IMR-90 (cell line): ENCODE measurements at regions not wholly inside any gene's neighbourhood (a gene's known extent, or its start where the extent isn't known, plus 50 kb on each side); places are given as distances from the start of the nearest gene placed in this dataset.

Experiments
- ATAC-seq: fragments of 200-7000 bp; cut with Tn5 transposase; 2 replicates; pipeline ENCODE4 v1.9.1; 2020; ENCODE audit warnings: low read depth, mild to moderate bottlenecking, moderate library complexity
- BruUV-seq: library from RNA; stranded (reverse); fragments of 400-500 nt; replicated peaks from 2 replicates; lab custom pipeline; 2021; lab: Mats Ljungman, UMichigan
- CTCF ChIA-PET: fragments of 300-600 bp; formaldehyde crosslinking; extraction: SDS; loops from one replicate; lab custom pipeline; 2021; ENCODE audit warnings: antibody characterized with exemption; lab: Yijun Ruan, JAX
- POLR2A ChIA-PET: fragments of 300-600 bp; sonication (Branson Sonifier 250); formaldehyde crosslinking; loops from one replicate; lab custom pipeline; 2022; ENCODE audit warnings: antibody characterized with exemption; ENCODE audit not compliant: unreplicated experiment; lab: Charles Lee
- DNase-seq: peaks from one replicate; pipeline ENCODE4 v3.0.0; 2013
- H2AFZ ChIP-seq: replicated peaks from 2 replicates; pipeline ENCODE3; 2013; ENCODE audit warnings: low read length, mild to moderate bottlenecking; ENCODE audit not compliant: poor library complexity
- H2AK5ac ChIP-seq: 2 replicates; pipeline ENCODE4 v1.6.1; 2013; ENCODE audit warnings: low read depth, low read length, inconsistent platforms
- H2AK9ac ChIP-seq: replicated peaks from 2 replicates; pipeline ENCODE3; 2013; ENCODE audit warnings: mild to moderate bottlenecking, low read depth, low read length, moderate library complexity; ENCODE audit not compliant: poor library complexity
- H2BK120ac ChIP-seq: 2 replicates; pipeline ENCODE4 v1.6.1; 2013; ENCODE audit warnings: low read depth, low read length, inconsistent platforms
- H2BK15ac ChIP-seq: 3 replicates; pipeline ENCODE4 v1.6.1; 2013; ENCODE audit warnings: low read depth, low read length, inconsistent platforms
- H2BK20ac ChIP-seq: 2 replicates; pipeline ENCODE4 v1.6.1; 2013; ENCODE audit warnings: low read depth, mild to moderate bottlenecking, inconsistent platforms, low read length, moderate library complexity
- H2BK5ac ChIP-seq: 2 replicates; pipeline ENCODE4 v1.6.1; 2013; ENCODE audit warnings: mild to moderate bottlenecking, low read depth, low read length, inconsistent platforms; ENCODE audit not compliant: poor library complexity, severe bottlenecking
- H3K14ac ChIP-seq: replicated peaks from 2 replicates; pipeline ENCODE4 v1.6.1; 2013; ENCODE audit warnings: low read depth, low read length, inconsistent platforms
- H3K18ac ChIP-seq: 2 replicates; pipeline ENCODE4 v1.6.1; 2013; ENCODE audit warnings: low read depth, low read length, control low read depth
- H3K23ac ChIP-seq: 2 replicates; pipeline ENCODE4 v1.6.1; 2013; ENCODE audit warnings: low read depth, low read length, inconsistent platforms
- H3K27ac ChIP-seq: 2 replicates; pipeline ENCODE4 v1.5.1; 2013; ENCODE audit warnings: mild to moderate bottlenecking, control low read depth, low read length; ENCODE audit not compliant: insufficient read depth
- H3K27me3 ChIP-seq: 2 replicates; pipeline ENCODE4 v1.6.1; 2013; ENCODE audit warnings: low read length; ENCODE audit not compliant: control insufficient read depth, insufficient read depth
- H3K36me3 ChIP-seq: 2 replicates; pipeline ENCODE4 v1.6.1; 2013; ENCODE audit warnings: low read length, mixed read lengths; ENCODE audit not compliant: control insufficient read depth, insufficient read depth
- H3K4ac ChIP-seq: 2 replicates; pipeline ENCODE4 v1.6.1; 2013; ENCODE audit warnings: low read depth, low read length, inconsistent platforms
- H3K4me1 ChIP-seq: 2 replicates; pipeline ENCODE4 v1.6.1; 2013; ENCODE audit warnings: low read length, mixed read lengths; ENCODE audit not compliant: control insufficient read depth, insufficient read depth
- H3K4me2 ChIP-seq: 2 replicates; pipeline ENCODE4 v1.6.1; 2013; ENCODE audit warnings: low read depth, mild to moderate bottlenecking, control low read depth, low read length, moderate library complexity
- H3K4me3 ChIP-seq: 2 replicates; pipeline ENCODE4 v1.5.1; 2013; ENCODE audit warnings: low read depth, mild to moderate bottlenecking, control low read depth, low read length, moderate library complexity; ENCODE audit not compliant: insufficient read depth
- H3K56ac ChIP-seq: 2 replicates; pipeline ENCODE4 v1.6.1; 2013; ENCODE audit warnings: low read length, inconsistent platforms; ENCODE audit not compliant: insufficient read depth; ENCODE audit errors: extremely low read depth
- H3K79me1 ChIP-seq, 2 experiments: 2 replicates each; pipeline ENCODE4 v1.6.1; 2013; ENCODE audit warnings: low read length in 2 of 2, inconsistent platforms in 1 of 2, low read depth in 1 of 2
- H3K9ac ChIP-seq: 2 replicates; pipeline ENCODE4 v1.6.1; 2013; ENCODE audit warnings: low read depth, low read length, control low read depth
- H3K9me1 ChIP-seq: 2 replicates; pipeline ENCODE4 v1.6.1; 2013; ENCODE audit warnings: low read length, inconsistent platforms; ENCODE audit not compliant: insufficient read depth
- H3K9me3 ChIP-seq: 2 replicates; pipeline ENCODE4 v1.6.1; 2013; ENCODE audit warnings: low read length; ENCODE audit not compliant: control insufficient read depth, insufficient read depth
- H4K20me1 ChIP-seq: 2 replicates; pipeline ENCODE4 v1.6.1; 2013; ENCODE audit warnings: low read length, inconsistent platforms; ENCODE audit not compliant: insufficient read depth
- H4K5ac ChIP-seq: 2 replicates; pipeline ENCODE4 v1.6.1; 2013; ENCODE audit warnings: mild to moderate bottlenecking, low read depth, low read length, control low read depth
- H4K8ac ChIP-seq, 2 experiments: 2 replicates each; pipeline ENCODE4 v1.6.1; 2013; ENCODE audit warnings: low read depth in 2 of 2, low read length in 2 of 2, control low read depth in 1 of 2, inconsistent platforms in 1 of 2
- H4K91ac ChIP-seq: 2 replicates; pipeline ENCODE4 v1.6.1; 2013; ENCODE audit warnings: low read depth, low read length, inconsistent platforms; ENCODE audit not compliant: insufficient read depth
- BHLHE40 ChIP-seq: fragments of 150-350 bp; IDR thresholded peaks from 2 replicates; pipeline ENCODE4 v1.6.1; 2016; ENCODE audit warnings: mild to moderate bottlenecking, low read depth, low read length
- CEBPB ChIP-seq: IDR thresholded peaks from 2 replicates; pipeline ENCODE4 v1.6.1; 2012; ENCODE audit warnings: low read depth, low read length, improper control_type of control experiment
- CHD1 ChIP-seq: IDR thresholded peaks from 2 replicates; pipeline ENCODE4 v1.6.1; 2012; ENCODE audit warnings: low read depth, low read length, improper control_type of control experiment
- FOS ChIP-seq: fragments of 150-350 bp; IDR thresholded peaks from 2 replicates; pipeline ENCODE4 v1.6.1; 2016; ENCODE audit warnings: low read depth, low read length
- MAFK ChIP-seq: IDR thresholded peaks from 2 replicates; pipeline ENCODE4 v1.6.1; 2012; ENCODE audit warnings: low read depth, low read length, improper control_type of control experiment
- MAZ ChIP-seq: IDR thresholded peaks from 2 replicates; pipeline ENCODE4 v1.6.1; 2012; ENCODE audit warnings: low read depth, mild to moderate bottlenecking, low read length, improper control_type of control experiment, moderate library complexity, borderline replicate concordance
- MXI1 ChIP-seq: IDR thresholded peaks from 2 replicates; pipeline ENCODE4 v1.6.1; 2012; ENCODE audit warnings: low read depth, mild to moderate bottlenecking, low read length, moderate library complexity, borderline replicate concordance
- NFE2L2 ChIP-seq: fragments of 150-350 bp; IDR thresholded peaks from 2 replicates; pipeline ENCODE4 v1.6.1; 2016; ENCODE audit warnings: low read depth, mild to moderate bottlenecking, low read length
- POLR2A ChIP-seq: IDR thresholded peaks from 2 replicates; pipeline ENCODE4 v1.6.1; 2012; ENCODE audit warnings: mild to moderate bottlenecking, low read depth, low read length
- RAD21 ChIP-seq: IDR thresholded peaks from 2 replicates; pipeline ENCODE4 v1.6.1; 2012; ENCODE audit warnings: low read length, improper control_type of control experiment
- RCOR1 ChIP-seq: IDR thresholded peaks from 2 replicates; pipeline ENCODE4 v1.6.1; 2012; ENCODE audit warnings: mild to moderate bottlenecking, low read length, improper control_type of control experiment; ENCODE audit not compliant: insufficient replicate concordance
- RFX5 ChIP-seq: IDR thresholded peaks from 2 replicates; pipeline ENCODE4 v1.8.0; 2012; ENCODE audit warnings: low read depth, mild to moderate bottlenecking, low read length, moderate library complexity
- SMC3 ChIP-seq: fragments of 150-350 bp; IDR thresholded peaks from 2 replicates; pipeline ENCODE4 v1.6.1; 2016; ENCODE audit warnings: low read depth, mild to moderate bottlenecking, antibody characterized with exemption, low read length, moderate library complexity
- WGBS, 2 experiments: methylation state at CpG; one replicate each; pipeline versions ENCODE4 v1.1.5 to v1.1.7; 2013; ENCODE audit warnings: missing lambda C conversion rate in 2 of 2; ENCODE audit not compliant: insufficient read length in 1 of 2; ENCODE audit errors: extremely low coverage in 2 of 2; 5-methylcytosine and 5-hydroxymethylcytosine counted together
- dilution Hi-C: fragments of 300-500 bp; cut with HindIII; formaldehyde crosslinking; loops from one replicate; pipeline ENCODE4 v1.14.3; 2018; ENCODE audit warnings: low sequenced_read_pairs; ENCODE audit not compliant: unreplicated experiment
- in situ Hi-C: fragments of 300-500 bp; cut with MboI; formaldehyde crosslinking; loops from 3 replicates; pipeline ENCODE4 v1.14.3; 2019; ENCODE audit warnings: low sequenced_read_pairs, inconsistent platforms, mixed read lengths
- intact Hi-C: fragments of 100-400 bp; cut with micrococcal nuclease; formaldehyde crosslinking; loops from 2 replicates; pipeline ENCODE4 v1.10.0; 2022
- TF ChIP-seq, protein P1 (sequence below): conservative IDR thresholded peaks from 2 replicates; pipeline ENCODE4 v1.5.1; 2012; ENCODE audit warnings: mild to moderate bottlenecking, low read depth, low read length, improper control_type of control experiment
- TF ChIP-seq, protein P2 (sequence below): fragments of 150-350 bp; IDR thresholded peaks from 2 replicates; pipeline ENCODE4 v1.6.1; 2016; ENCODE audit warnings: low read depth, mild to moderate bottlenecking, low read length, moderate library complexity, borderline replicate concordance
- TF ChIP-seq, protein P3 (sequence below): fragments of 150-350 bp; IDR thresholded peaks from 2 replicates; pipeline ENCODE4 v1.6.1; 2017; ENCODE audit warnings: mild to moderate bottlenecking, antibody characterized with exemption, low read length, low read depth

DNA sequence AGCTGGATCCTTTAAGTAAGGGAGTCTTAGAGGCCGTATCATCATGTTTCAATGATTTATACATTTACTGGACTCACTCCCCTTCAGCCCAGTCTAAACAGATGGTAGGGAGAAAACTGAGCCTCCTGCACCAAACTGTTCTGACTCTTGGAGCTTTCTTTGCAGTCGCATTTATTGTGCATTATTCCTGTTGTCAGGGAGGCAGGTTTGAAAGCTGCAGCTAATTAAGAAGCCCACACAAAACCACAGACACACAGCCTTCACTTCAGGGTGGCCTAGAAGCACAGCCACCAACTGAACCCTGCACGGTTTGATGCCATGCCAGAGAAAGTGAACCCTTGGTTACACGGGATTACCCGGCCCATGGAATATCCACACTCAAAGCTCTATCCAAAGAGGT lies 911.0 kb downstream of the UQCRFS1 start:
- Histone ChIP-seq H3K4me3 (no peak overlapping the region), H2AK5ac (no peak overlapping the region), H4K20me1 (no peaks in the 10 kb centered on the region), H3K79me1 (no peaks in the 10 kb centered on the region), H3K9me3 (peaks cover 34% of the 10 kb centered on the region), H3K27me3 (no peaks in the 10 kb centered on the region), H4K91ac (no peak overlapping the region), H3K9me1 (no peaks in the 10 kb centered on the region), H2BK15ac (no peak overlapping the region), H3K23ac (no peak overlapping the region), H3K4me2 (no peak overlapping the region), H2BK5ac (no peak overlapping the region), H2BK120ac (no peak overlapping the region), H2AFZ (no peak overlapping the region), H3K14ac (no peak overlapping the region), H3K4me1 (no peaks in the 10 kb centered on the region), H4K8ac (no peak overlapping the region), H3K18ac (no peak overlapping the region), H3K36me3 (no peaks in the 10 kb centered on the region), H2BK20ac (no peak overlapping the region), H3K4ac (no peak overlapping the region), H2AK9ac (no peak overlapping the region), H3K9ac (no peak overlapping the region), H3K27ac (no peak overlapping the region), H4K5ac (no peak overlapping the region), H3K56ac (no peak overlapping the region)
- POLR2A ChIA-PET = no interaction called here
- in situ Hi-C loops (no loop called here), dilution Hi-C loops (no loop called here), intact Hi-C loops (no loop called here)
- no TSS peak for BruUV-seq
- DNase-seq (no peak), ATAC-seq (no peak)
- CTCF ChIA-PET = no interaction called here
- no peak for TF ChIP-seq MXI1
- no peak for TF ChIP-seq RCOR1
- TF ChIP-seq, protein P1, sequence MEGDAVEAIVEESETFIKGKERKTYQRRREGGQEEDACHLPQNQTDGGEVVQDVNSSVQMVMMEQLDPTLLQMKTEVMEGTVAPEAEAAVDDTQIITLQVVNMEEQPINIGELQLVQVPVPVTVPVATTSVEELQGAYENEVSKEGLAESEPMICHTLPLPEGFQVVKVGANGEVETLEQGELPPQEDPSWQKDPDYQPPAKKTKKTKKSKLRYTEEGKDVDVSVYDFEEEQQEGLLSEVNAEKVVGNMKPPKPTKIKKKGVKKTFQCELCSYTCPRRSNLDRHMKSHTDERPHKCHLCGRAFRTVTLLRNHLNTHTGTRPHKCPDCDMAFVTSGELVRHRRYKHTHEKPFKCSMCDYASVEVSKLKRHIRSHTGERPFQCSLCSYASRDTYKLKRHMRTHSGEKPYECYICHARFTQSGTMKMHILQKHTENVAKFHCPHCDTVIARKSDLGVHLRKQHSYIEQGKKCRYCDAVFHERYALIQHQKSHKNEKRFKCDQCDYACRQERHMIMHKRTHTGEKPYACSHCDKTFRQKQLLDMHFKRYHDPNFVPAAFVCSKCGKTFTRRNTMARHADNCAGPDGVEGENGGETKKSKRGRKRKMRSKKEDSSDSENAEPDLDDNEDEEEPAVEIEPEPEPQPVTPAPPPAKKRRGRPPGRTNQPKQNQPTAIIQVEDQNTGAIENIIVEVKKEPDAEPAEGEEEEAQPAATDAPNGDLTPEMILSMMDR = no peak
- no peak for TF ChIP-seq NFE2L2
- TF ChIP-seq, protein P2, sequence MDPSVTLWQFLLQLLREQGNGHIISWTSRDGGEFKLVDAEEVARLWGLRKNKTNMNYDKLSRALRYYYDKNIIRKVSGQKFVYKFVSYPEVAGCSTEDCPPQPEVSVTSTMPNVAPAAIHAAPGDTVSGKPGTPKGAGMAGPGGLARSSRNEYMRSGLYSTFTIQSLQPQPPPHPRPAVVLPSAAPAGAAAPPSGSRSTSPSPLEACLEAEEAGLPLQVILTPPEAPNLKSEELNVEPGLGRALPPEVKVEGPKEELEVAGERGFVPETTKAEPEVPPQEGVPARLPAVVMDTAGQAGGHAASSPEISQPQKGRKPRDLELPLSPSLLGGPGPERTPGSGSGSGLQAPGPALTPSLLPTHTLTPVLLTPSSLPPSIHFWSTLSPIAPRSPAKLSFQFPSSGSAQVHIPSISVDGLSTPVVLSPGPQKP = no peak
- TF ChIP-seq SMC3 = no peak
- TF ChIP-seq BHLHE40 = no peak
- TF ChIP-seq POLR2A = no peak
- no peak for TF ChIP-seq CHD1
- TF ChIP-seq RAD21 = no peak
- no peak for TF ChIP-seq FOS
- TF ChIP-seq, protein P3, sequence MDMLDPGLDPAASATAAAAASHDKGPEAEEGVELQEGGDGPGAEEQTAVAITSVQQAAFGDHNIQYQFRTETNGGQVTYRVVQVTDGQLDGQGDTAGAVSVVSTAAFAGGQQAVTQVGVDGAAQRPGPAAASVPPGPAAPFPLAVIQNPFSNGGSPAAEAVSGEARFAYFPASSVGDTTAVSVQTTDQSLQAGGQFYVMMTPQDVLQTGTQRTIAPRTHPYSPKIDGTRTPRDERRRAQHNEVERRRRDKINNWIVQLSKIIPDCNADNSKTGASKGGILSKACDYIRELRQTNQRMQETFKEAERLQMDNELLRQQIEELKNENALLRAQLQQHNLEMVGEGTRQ = no peak
- TF ChIP-seq RFX5 = no peak
- no peak for TF ChIP-seq CEBPB
- no peak for TF ChIP-seq MAFK
- no peak for TF ChIP-seq MAZ
- no CpG with 5 or more reads among the region's 5 CpGs for WGBS, 2 experiments
